ENCODE measurements at regions not wholly inside any gene's neighbourhood (a gene's known extent, or its start where the extent isn't known, plus 50 kb on each side); places are given as distances from the start of the nearest gene placed in this dataset.

DNA sequence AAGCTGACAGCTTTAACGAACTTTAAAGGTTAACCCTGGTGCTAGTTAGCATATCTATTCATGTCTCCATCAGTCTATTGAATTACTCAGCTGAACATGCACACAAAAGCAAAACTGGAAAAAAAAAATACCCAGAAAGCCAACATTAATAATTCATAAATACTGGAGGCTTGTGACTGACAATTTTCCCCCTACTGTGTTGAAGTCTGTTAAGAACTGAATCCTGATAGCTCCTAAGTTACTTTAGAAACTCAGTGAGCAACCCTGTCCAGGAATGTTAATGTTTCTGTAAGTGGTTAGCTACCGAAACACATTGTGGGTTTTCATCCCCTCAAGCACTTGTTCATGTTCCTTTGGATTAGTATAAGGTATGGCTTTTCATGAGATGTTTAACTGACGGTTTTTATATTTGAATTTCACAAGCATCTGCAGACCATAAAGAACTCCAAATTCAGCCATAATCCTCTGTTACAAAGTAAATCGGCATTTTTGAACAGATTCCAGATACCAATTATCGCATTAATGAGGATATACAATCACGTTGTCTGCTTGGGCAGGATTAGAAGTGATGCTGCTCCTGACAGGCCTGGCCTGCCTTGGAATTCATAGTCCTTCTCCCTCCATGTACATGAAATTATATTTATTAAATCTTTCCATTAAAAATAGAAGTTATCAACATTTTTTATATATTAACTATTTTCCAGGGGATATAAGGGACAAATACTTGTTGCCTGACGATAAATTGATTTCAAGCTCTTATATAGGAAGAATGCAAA is 331.2 kb downstream of the TLE4 start:
- H3K27me3 ChIP-seq (ENCODE audit: insufficient read depth in 3 of 3, low read length in 2 of 3), result no peaks in the 10 kb centered on the region
- no peak overlapping the region for H3K4me3 ChIP-seq
- no peak overlapping the region for H3K27ac ChIP-seq
- intact Hi-C loops (cut with DNase I), result no loop called here
- H3K9me3 ChIP-seq, result no peaks in the 10 kb centered on the region
- WGBS, 3 donors, result 69 to 74% (median 73%) methylated on average over 7 of the region's 7 CpGs
- no peak for DNase-seq
- H3K36me3 ChIP-seq (ENCODE audit: insufficient read depth in 1 of 2, low read depth in 1 of 2), result no peaks in the 10 kb centered on the region
- TF ChIP-seq, protein P1, sequence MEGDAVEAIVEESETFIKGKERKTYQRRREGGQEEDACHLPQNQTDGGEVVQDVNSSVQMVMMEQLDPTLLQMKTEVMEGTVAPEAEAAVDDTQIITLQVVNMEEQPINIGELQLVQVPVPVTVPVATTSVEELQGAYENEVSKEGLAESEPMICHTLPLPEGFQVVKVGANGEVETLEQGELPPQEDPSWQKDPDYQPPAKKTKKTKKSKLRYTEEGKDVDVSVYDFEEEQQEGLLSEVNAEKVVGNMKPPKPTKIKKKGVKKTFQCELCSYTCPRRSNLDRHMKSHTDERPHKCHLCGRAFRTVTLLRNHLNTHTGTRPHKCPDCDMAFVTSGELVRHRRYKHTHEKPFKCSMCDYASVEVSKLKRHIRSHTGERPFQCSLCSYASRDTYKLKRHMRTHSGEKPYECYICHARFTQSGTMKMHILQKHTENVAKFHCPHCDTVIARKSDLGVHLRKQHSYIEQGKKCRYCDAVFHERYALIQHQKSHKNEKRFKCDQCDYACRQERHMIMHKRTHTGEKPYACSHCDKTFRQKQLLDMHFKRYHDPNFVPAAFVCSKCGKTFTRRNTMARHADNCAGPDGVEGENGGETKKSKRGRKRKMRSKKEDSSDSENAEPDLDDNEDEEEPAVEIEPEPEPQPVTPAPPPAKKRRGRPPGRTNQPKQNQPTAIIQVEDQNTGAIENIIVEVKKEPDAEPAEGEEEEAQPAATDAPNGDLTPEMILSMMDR (IDR thresholded peaks at IDR 0.05), result no peak
- H3K4me1 ChIP-seq, result no peaks in the 10 kb centered on the region
- no peak for ATAC-seq

DNA sequence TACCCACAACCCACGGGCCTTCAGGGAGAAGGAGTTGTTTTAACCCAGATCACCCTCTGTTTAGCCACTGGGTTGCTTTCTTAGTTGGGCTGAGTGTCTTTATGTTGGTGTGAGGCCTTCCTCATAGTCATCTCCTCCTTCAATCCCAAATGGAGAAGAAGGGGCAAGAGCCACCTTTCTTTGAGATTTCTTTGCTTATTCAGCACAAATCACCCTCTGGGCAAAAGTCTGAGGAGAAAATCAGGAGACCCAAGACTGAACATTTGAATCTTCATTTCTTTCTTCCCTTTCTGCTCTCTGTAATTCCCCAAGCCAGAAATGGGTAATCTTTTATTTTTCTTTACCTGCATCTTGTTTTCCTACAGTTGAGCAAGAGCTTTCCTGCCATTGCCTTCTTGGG is 329.0 kb downstream of the TLE4 start:
- no peaks in the 10 kb centered on the region for H3K9me3 ChIP-seq
- no peak for ATAC-seq

DNA sequence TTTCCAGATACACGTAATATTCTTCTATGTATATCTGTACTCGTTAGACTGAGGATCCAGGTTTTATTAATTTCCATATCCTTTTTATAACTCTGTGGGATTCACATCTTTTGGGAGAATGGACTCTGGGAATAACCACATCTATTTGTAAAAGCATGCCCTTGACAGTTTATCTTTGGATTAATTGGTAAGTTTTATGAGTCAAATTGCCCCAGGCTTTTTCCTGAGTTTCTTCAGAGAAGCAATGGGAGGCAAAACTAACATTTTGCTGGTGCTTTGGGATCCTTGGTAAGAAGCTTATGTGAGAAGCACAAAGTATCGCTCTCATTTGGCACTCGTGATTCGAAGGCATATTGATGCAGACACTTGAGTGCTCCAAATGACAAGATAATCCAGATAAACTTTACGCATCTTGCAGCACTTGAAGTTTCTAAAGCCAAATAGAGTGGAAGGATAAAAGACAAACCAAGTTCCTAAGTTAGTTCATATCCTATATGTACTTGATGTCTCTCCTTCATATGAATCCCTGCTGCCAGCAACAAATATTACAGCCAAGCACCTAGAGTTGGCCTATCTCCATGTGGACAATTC is 324.7 kb downstream of the TLE4 start:
- TF ChIP-seq, protein P1 (IDR thresholded peaks at IDR 0.05), result no peak
- no peak overlapping the region for H3K4me3 ChIP-seq
- intact Hi-C loops (cut with DNase I), result no loop called here
- DNase-seq (no peak), ATAC-seq (no peak)
- no peaks in the 10 kb centered on the region for H3K9me3 ChIP-seq
- H3K27me3 ChIP-seq (ENCODE audit: insufficient read depth in 3 of 3, low read length in 2 of 3), result no peaks in the 10 kb centered on the region
- WGBS, 3 donors, result 85 to 89% (median 87%) methylated on average over 6 of the region's 6 CpGs
- no peak overlapping the region for H3K27ac ChIP-seq
- no peaks in the 10 kb centered on the region for H3K4me1 ChIP-seq
- H3K36me3 ChIP-seq (ENCODE audit: insufficient read depth in 1 of 2, low read depth in 1 of 2), result no peaks in the 10 kb centered on the region

More for the DNA sequence above, 329.0 kb downstream of the TLE4 start:
- intact Hi-C loops (cut with DNase I), result no loop called here
- H3K27me3 ChIP-seq (ENCODE audit: insufficient read depth in 3 of 3, low read length in 2 of 3), result no peaks in the 10 kb centered on the region
- H3K4me3 ChIP-seq, result no peak overlapping the region
- WGBS, 3 donors, result 89 to 92% (median 90%) methylated on average over 1 of the region's 1 CpG
- DNase-seq, result no peak
- TF ChIP-seq, protein P1 (IDR thresholded peaks at IDR 0.05), result no peak
- H3K27ac ChIP-seq, result no peak overlapping the region
- H3K4me1 ChIP-seq, result no peaks in the 10 kb centered on the region
- no peaks in the 10 kb centered on the region for H3K36me3 ChIP-seq (ENCODE audit: insufficient read depth in 1 of 2, low read depth in 1 of 2)

DNA sequence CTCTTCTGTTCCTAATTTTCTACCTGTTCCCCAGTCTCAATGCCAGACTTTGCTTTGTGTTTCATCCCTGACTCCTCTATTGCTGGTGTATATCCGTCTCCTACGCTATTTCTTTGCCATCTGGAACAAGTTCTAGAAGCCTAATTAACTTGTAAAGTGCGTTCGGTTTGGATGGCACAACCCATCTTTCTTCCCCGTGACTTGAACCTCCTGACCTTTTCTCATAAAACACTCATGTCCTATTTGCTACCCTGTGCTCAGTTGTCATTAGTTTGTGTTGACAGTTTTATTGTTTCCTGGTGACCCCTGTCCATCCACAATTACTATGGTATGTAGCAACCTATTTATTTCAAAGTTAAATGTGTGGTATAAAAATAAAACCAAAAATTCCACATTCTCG is 323.5 kb downstream of the TLE4 start:
- Histone ChIP-seq H3K4me3 (no peak overlapping the region), H3K9me3 (no peaks in the 10 kb centered on the region), H3K27ac (no peak overlapping the region), H3K36me3 (ENCODE audit: insufficient read depth in 1 of 2, low read depth in 1 of 2) (no peaks in the 10 kb centered on the region), H3K4me1 (no peaks in the 10 kb centered on the region), H3K27me3 (ENCODE audit: insufficient read depth in 3 of 3, low read length in 2 of 3) (no peaks in the 10 kb centered on the region)
- TF ChIP-seq, protein P1 (IDR thresholded peaks at IDR 0.05), result no peak
- no peak for DNase-seq
- intact Hi-C loops (cut with DNase I), result no loop called here
- no peak for ATAC-seq
- 66 to 79% (median 73%) methylated on average over 6 of the region's 6 CpGs for WGBS, 3 donors
